ENCODE measurements at regions not wholly inside any gene's neighbourhood (a gene's known extent, or its start where the extent isn't known, plus 50 kb on each side); places are given as distances from the start of the nearest gene placed in this dataset.

- TF ChIP-seq CTCF (IDR thresholded peaks at IDR 0.05; ENCODE audit: poor library complexity, severe bottlenecking) (no peak), EZH2 (IDR thresholded peaks at IDR 0.05; ENCODE audit: borderline replicate concordance, insufficient read depth, low read length, poor library complexity, severe bottlenecking) (no peak), EP300 (conservative IDR thresholded peaks at IDR 0.05; ENCODE audit: poor library complexity, severe bottlenecking) (no peak), MXI1 (conservative IDR thresholded peaks at IDR 0.05; ENCODE audit: poor library complexity, severe bottlenecking) (no peak), TAF1 (IDR thresholded peaks at IDR 0.05; ENCODE audit: low read depth) (no peak), RAD21 (conservative IDR thresholded peaks at IDR 0.05) (no peak), SMC3 (conservative IDR thresholded peaks at IDR 0.05; ENCODE audit: poor library complexity) (no peak)
Measured at GRCh38 chr9:135394699-135395645, 84.6 kb upstream of the PPP1R26 start.
